Dendritic cell treated with granulocyte-macrophage colony-stimulating factor and Interleukin-4, amounts not matched to agents 40 ng/mL and 50 ng/mL, for 4 days (primary cell): ENCODE measurements at regions not wholly inside any gene's neighbourhood (a gene's known extent, or its start where the extent isn't known, plus 50 kb on each side); places are given as distances from the start of the nearest gene placed in this dataset.

Source experiments
- H3K27ac Mint-ChIP-seq: one replicate; pipeline ENCODE4 v1.8.0; 2022; ENCODE audit warnings: mild to moderate bottlenecking, mixed read lengths
- H3K27me3 Mint-ChIP-seq: one replicate; pipeline ENCODE4 v1.8.0; 2022; ENCODE audit warnings: mild to moderate bottlenecking, mixed read lengths
- H3K36me3 Mint-ChIP-seq: one replicate; pipeline ENCODE4 v1.8.0; 2022; ENCODE audit warnings: low read depth, mixed read lengths
- H3K4me1 Mint-ChIP-seq: one replicate; pipeline ENCODE4 v1.8.0; 2022; ENCODE audit warnings: low read depth, mixed read lengths
- H3K4me3 Mint-ChIP-seq: one replicate; pipeline ENCODE4 v1.8.0; 2022; ENCODE audit warnings: mild to moderate bottlenecking, moderate library complexity, mixed read lengths
- H3K9me3 Mint-ChIP-seq: one replicate; pipeline ENCODE4 v1.8.0; 2022; ENCODE audit warnings: mixed read lengths
- intact Hi-C: fragments of 100-400 bp; cut with micrococcal nuclease; formaldehyde crosslinking; loops from one replicate; pipeline ENCODE4 v1.15.0; 2022

GRCh38 chr7:91656541-91657482 is 223.7 kb downstream of the MTERF1 start:
- Mint-ChIP-seq H3K9me3 (no peaks in the 10 kb centered on the region), H3K36me3 (no peaks in the 10 kb centered on the region), H3K27ac (no peak overlapping the region), H3K27me3 (peaks cover 4% of the 10 kb centered on the region), H3K4me1 (no peaks in the 10 kb centered on the region), H3K4me3 (no peak overlapping the region)
- intact Hi-C loops = no loop called here

GRCh38 chr7:91657483-91658071 is 222.9 kb downstream of the MTERF1 start:
- H3K27ac Mint-ChIP-seq = no peak overlapping the region
- no peaks in the 10 kb centered on the region for H3K36me3 Mint-ChIP-seq
- H3K9me3 Mint-ChIP-seq = no peaks in the 10 kb centered on the region
- intact Hi-C loops = no loop called here
- no peak overlapping the region for H3K4me3 Mint-ChIP-seq
- no peaks in the 10 kb centered on the region for H3K4me1 Mint-ChIP-seq
- H3K27me3 Mint-ChIP-seq = no peaks in the 10 kb centered on the region

GRCh38 chr7:91659096-91659495 is 221.4 kb downstream of the MTERF1 start:
- Mint-ChIP-seq H3K9me3 (no peaks in the 10 kb centered on the region), H3K27me3 (no peaks in the 10 kb centered on the region), H3K36me3 (no peaks in the 10 kb centered on the region), H3K4me3 (no peak overlapping the region), H3K27ac (no peak overlapping the region), H3K4me1 (no peaks in the 10 kb centered on the region)
- intact Hi-C loops = no loop called here

- intact Hi-C loops = no loop called here
- Mint-ChIP-seq H3K9me3 (no peaks in the 10 kb centered on the region), H3K4me1 (no peaks in the 10 kb centered on the region), H3K36me3 (no peaks in the 10 kb centered on the region), H3K27ac (no peak overlapping the region), H3K4me3 (no peak overlapping the region), H3K27me3 (no peaks in the 10 kb centered on the region)
Measured at GRCh38 chr7:91660734-91661356, 219.7 kb downstream of the MTERF1 start.

- intact Hi-C loops = no loop called here
- Mint-ChIP-seq H3K36me3 (no peaks in the 10 kb centered on the region), H3K27me3 (no peaks in the 10 kb centered on the region), H3K9me3 (no peaks in the 10 kb centered on the region), H3K27ac (no peak overlapping the region), H3K4me1 (no peaks in the 10 kb centered on the region), H3K4me3 (no peak overlapping the region)
Measured at GRCh38 chr7:91661727-91662126, 218.8 kb downstream of the MTERF1 start.

GRCh38 chr7:91668217-91668616 is 212.3 kb downstream of the MTERF1 start:
- Mint-ChIP-seq H3K27me3 (no peaks in the 10 kb centered on the region), H3K36me3 (no peaks in the 10 kb centered on the region), H3K9me3 (no peaks in the 10 kb centered on the region), H3K27ac (no peak overlapping the region), H3K4me1 (no peaks in the 10 kb centered on the region), H3K4me3 (no peak overlapping the region)
- intact Hi-C loops = no loop called here

- H3K4me1 Mint-ChIP-seq = no peaks in the 10 kb centered on the region
- H3K36me3 Mint-ChIP-seq = no peaks in the 10 kb centered on the region
- intact Hi-C loops = no loop called here
- no peaks in the 10 kb centered on the region for H3K27me3 Mint-ChIP-seq
- H3K4me3 Mint-ChIP-seq = no peak overlapping the region
- H3K27ac Mint-ChIP-seq = no peak overlapping the region
- H3K9me3 Mint-ChIP-seq = no peaks in the 10 kb centered on the region
Measured at GRCh38 chr7:91671245-91671644, 209.3 kb downstream of the MTERF1 start.

- no peak overlapping the region for H3K4me3 Mint-ChIP-seq
- H3K27ac Mint-ChIP-seq = no peak overlapping the region
- H3K9me3 Mint-ChIP-seq = peaks cover 10% of the 10 kb centered on the region
- intact Hi-C loops = no loop called here
- H3K4me1 Mint-ChIP-seq = no peaks in the 10 kb centered on the region
- no peaks in the 10 kb centered on the region for H3K36me3 Mint-ChIP-seq
- no peaks in the 10 kb centered on the region for H3K27me3 Mint-ChIP-seq
Measured at GRCh38 chr7:91674470-91674869, 206.0 kb downstream of the MTERF1 start.

- peaks cover 38% of the 10 kb centered on the region for H3K9me3 Mint-ChIP-seq
- no peak overlapping the region for H3K27ac Mint-ChIP-seq
- peaks cover 6% of the 10 kb centered on the region for H3K4me1 Mint-ChIP-seq
- H3K4me3 Mint-ChIP-seq = no peak overlapping the region
- H3K36me3 Mint-ChIP-seq = no peaks in the 10 kb centered on the region
- intact Hi-C loops = no loop called here
- no peaks in the 10 kb centered on the region for H3K27me3 Mint-ChIP-seq
Measured at GRCh38 chr7:91681718-91682117, 198.8 kb downstream of the MTERF1 start.

GRCh38 chr7:91683823-91684222 is 196.7 kb downstream of the MTERF1 start:
- Mint-ChIP-seq H3K27ac (no peak overlapping the region), H3K9me3 (peaks cover 46% of the 10 kb centered on the region), H3K36me3 (no peaks in the 10 kb centered on the region), H3K4me1 (peaks cover 6% of the 10 kb centered on the region), H3K4me3 (no peak overlapping the region), H3K27me3 (no peaks in the 10 kb centered on the region)
- intact Hi-C loops = no loop called here

GRCh38 chr7:91685544-91685943 is 195.0 kb downstream of the MTERF1 start:
- Mint-ChIP-seq H3K27me3 (no peaks in the 10 kb centered on the region), H3K4me3 (no peak overlapping the region), H3K4me1 (peaks cover 6% of the 10 kb centered on the region), H3K9me3 (peaks cover 28% of the 10 kb centered on the region), H3K36me3 (no peaks in the 10 kb centered on the region), H3K27ac (no peak overlapping the region)
- intact Hi-C loops = no loop called here

GRCh38 chr7:91690541-91691070 is 189.9 kb downstream of the MTERF1 start:
- intact Hi-C loops = no loop called here
- H3K4me3 Mint-ChIP-seq = no peak overlapping the region

GRCh38 chr7:91691865-91692264 is 188.6 kb downstream of the MTERF1 start:
- Mint-ChIP-seq H3K27ac (no peak overlapping the region), H3K9me3 (peaks cover 12% of the 10 kb centered on the region)

More at GRCh38 chr7:91690541-91691070, 189.9 kb downstream of the MTERF1 start:
- Mint-ChIP-seq H3K36me3 (no peaks in the 10 kb centered on the region), H3K9me3 (peaks cover 12% of the 10 kb centered on the region), H3K4me1 (no peaks in the 10 kb centered on the region), H3K27me3 (no peaks in the 10 kb centered on the region), H3K27ac (no peak overlapping the region)

GRCh38 chr7:91692800-91693199 is 187.7 kb downstream of the MTERF1 start:
- H3K4me3 Mint-ChIP-seq = no peak overlapping the region
- peaks cover 7% of the 10 kb centered on the region for H3K9me3 Mint-ChIP-seq
- intact Hi-C loops = no loop called here
- no peaks in the 10 kb centered on the region for H3K27me3 Mint-ChIP-seq
- no peak overlapping the region for H3K27ac Mint-ChIP-seq
- no peaks in the 10 kb centered on the region for H3K36me3 Mint-ChIP-seq
- no peaks in the 10 kb centered on the region for H3K4me1 Mint-ChIP-seq

More at GRCh38 chr7:91691865-91692264, 188.6 kb downstream of the MTERF1 start:
- H3K4me1 Mint-ChIP-seq = no peaks in the 10 kb centered on the region
- H3K27me3 Mint-ChIP-seq = no peaks in the 10 kb centered on the region
- H3K4me3 Mint-ChIP-seq = no peak overlapping the region
- no peaks in the 10 kb centered on the region for H3K36me3 Mint-ChIP-seq
- intact Hi-C loops = no loop called here
